ENCODE measurements at regions not wholly inside any gene's neighbourhood (a gene's known extent, or its start where the extent isn't known, plus 50 kb on each side); places are given as distances from the start of the nearest gene placed in this dataset.

DNA sequence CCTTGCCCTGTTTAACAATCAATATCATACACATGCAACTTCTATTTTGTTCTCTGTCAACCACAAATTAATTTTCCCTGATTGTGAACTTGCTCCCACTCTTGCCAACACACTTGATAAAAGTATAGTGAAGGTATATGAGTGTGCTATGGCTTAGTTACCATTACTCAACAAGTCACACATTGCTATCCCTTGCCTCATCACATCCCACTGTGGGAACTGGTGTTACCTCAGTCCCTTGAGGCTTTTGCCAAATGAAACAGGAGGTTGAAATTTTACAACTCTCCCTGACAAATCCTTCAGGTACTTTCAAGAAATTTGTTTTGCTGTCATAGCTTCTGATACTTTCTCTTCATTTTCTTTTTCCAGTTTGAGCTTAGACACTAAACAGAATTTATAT lies 472.5 kb upstream of the SEMA3D start:
- no peak for DNase-seq (ENCODE audit: low spot score)

DNA sequence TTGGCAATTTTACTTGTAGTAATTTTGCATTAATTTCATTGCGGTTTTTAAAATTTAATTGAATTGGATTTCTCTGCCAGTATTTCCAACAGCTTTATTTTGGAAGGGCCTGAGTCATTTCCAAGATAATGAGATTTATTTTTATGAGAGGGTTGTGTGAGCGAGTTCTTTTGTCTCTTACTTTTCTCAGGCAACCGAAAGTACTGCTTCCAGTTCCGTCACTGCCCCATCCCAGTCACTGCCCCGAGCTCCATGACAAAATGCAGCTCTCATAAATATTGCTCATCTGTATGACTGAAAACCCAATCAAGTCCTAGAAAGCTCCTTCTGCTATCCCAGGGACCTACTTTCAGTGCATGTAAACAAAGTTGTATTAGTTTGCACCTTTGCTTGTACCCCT lies 468.4 kb upstream of the SEMA3D start:
- no peak for DNase-seq (ENCODE audit: low spot score)

DNA sequence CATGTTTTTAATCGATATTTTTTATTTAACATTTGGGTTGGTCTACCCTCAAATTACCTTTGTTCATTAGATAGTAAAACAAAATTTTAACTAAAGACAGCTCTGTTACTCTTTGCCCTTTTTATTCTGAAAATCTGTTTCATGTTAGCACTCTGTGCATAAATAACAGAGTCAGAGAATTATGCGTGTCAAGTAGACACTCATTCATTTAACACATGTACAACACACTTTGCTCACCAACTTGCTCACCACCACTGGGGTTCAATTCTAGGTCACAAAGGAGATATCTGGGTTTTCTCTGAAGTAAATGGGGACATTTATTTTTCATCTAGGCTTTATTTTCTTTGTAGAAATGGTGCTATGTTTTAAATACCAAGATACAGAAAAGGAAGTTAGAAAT lies 457.4 kb upstream of the SEMA3D start:
- DNase-seq (ENCODE audit: low spot score): no peak

DNA sequence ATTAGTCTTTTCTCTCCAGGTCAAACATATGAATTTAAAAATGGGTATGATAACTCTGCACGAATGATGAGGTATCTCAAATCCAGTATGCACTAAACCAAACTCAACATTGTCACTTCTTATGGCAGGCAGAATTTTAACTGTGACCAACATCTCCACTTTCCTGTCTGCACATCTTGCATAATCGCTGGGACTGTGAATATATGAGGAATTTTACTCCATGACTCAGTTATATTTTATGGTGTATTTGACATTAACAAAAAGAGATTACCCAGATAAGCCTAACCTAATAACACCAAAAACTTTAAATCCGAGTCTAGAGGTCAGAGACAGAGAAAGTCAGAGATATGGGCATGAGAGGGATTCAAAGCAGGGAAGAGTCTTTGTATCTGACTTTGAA lies 454.5 kb upstream of the SEMA3D start:
- no peak for DNase-seq (ENCODE audit: low spot score)

DNA sequence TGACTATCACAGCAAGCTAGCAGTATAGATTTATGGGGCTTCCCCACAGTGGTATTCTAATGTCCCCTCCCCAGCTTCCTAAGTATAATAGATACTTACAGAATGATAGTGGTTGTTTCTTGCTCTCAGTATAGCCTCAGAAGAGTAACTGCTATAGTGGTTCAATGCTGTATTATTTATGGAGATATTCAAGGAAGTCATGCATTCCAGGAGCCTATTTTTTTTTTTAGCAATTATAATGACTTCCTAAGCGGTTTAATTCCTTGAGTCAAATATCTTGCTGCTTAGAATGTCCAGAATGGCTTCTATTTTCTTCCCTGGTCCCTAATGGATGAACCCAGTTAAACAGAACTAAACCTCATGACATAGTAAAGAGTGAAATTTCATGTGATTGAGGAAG lies 451.5 kb upstream of the SEMA3D start:
- DNase-seq (ENCODE audit: low spot score): no peak

DNA sequence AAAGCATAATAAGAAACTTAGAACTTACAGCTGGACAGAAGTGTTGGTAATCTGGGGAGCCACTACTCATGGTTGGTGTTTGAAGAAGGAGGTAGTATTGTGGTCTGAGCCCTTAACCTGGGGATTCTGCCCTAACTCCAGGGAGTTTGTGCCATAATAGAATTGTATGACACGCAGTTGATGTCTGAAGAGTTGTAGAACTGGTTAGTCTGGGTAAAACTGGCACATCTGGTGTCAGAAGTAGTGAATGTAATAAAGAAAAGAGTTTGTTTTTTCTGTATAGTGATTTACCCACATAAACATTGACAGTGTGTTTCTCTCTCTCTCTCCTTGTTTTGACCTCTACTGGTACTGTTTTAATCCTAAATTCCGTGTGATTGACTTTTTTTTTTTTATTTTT lies 448.1 kb upstream of the SEMA3D start:
- DNase-seq (ENCODE audit: low spot score): no peak

DNA sequence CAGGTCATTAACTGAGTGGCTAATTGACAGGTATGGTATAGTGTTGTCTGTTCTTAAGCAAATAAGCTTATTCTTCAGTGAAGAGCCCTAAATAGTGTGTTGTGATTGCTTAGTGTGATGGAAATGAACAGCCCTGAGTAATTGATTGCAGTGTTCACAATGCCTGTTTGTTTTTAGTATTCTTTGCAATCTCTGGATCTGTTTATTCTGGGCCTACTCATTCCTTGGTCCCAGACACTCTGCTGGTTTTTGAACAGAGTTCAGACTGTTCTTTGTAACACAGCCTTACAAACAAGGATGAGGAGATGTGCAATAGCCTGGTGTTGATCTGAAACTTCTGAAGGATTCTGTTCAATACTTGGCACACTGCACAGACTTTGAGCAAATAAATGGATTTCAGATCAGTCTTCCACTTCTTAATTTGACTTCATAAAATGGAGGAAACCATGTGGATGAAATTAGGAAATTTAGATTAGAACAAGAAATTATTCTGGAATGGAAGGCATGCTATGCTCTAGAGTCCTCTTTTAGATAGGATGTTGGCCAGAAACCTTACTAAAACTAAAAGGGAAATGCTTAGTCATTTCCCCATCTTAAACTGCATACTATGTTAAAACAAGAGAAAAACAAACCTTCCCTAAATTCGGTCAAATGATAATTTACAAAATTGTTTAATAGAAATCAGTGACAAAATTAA lies 444.2 kb upstream of the SEMA3D start:
- DNase-seq (ENCODE audit: low spot score): no peak

DNA sequence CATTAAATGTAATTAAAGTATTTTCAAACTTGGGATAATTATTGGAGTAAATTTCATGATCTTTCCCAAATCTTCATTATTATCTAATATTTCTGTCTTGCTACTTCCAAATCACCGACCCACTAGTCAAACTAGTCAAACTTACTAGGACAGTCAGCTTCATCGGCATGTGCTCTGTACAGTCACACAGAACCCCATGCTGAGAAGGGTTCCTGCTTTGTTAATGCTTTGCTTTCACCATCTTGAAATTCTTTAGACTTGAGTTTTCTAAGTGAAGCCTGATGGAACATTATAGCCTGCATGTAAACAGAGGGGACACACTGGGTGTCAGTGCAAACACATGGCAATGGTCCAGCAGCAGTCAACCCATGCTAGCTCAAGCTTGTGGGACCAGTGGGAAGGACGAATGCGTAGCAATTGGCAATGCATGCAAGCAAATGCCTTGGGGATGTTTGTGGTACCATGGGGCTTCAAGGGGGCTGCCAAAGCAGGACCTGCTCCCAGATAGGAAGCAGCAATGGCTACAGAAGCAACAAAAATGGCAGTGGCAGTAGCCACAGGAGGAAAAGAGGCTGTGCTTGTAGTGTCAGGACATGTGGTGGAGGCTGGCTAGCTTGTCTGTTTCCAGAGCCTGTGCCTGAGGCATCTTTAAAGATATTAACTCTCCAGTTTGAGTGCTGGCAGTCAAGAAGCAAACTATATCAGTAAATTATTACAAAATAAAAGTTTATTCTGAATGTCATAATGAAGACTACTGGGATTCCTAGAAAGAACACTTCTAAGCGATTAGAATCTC lies 441.1 kb upstream of the SEMA3D start:
- DNase-seq (ENCODE audit: low spot score): no peak

DNA sequence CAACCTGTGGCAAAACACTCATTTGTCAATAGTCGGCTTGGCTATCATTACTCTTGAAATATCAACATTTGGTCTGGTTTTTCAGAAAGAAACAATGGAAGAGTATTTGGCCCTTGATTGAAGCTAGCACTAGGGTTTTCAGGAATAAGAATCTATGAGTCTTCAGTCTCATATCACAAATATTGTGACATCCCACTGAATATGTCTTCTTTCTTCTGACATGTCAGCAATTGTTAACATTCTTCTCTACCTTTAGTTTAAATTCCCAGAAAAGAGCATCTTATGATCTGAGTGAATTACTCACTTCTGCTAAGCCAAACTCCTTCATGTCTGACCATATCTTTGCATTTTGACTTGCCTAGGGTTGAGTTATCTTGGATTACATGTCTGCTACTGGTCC lies 435.2 kb upstream of the SEMA3D start:
- no peak for DNase-seq (ENCODE audit: low spot score)

DNA sequence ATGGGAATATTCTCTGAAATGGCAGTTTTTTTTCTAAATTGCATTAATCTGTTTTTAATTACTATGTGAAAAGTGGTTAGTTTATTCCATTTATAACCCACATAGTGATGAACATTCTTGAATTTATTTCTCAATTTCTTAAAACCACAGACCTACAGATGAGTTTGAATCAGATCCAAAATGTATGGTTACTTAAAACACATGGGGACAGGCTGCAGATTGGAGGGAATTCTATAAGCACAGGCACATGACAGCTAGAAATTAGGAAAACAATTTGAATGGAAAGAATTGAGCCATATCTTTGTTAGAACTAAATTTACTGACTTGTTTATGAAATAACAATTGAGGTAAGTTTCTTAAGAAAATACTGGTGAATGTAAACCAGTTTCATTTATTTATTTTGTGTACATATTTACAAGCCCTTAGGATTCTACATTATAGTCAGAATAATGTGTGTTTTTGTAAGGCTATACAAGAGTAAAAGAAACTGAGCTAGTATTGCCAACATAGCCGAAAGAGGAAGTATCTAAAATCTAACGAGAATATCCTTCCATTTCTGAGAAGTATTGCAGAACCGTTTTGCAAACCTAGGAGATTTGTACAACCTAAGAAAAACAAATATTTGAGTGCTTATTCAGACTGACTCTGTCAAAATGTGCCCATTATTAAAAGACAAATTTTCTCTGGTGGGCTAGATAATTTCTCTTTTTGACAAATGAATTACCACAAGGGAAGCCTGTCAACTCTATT lies 434.3 kb upstream of the SEMA3D start:
- DNase-seq (ENCODE audit: low spot score): no peak

DNA sequence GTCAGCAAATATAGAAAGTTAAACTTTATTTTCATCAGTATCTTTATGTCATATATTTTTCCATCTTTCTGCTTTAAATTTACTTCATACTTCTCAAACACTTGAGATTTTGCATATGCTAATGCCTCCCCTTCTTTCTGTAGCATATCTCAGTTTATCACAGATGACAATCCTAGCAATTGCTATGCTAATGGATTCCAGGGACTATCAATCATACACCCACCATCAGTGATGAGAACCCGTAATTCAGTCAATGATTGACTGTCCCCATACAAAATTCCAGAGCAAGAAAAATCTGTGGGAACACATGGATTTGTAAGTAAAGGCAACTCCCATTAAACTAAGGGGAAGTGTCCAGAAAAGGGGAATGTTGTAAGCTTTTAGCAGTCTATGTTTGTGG lies 432.4 kb upstream of the SEMA3D start:
- no peak for DNase-seq (ENCODE audit: low spot score)

DNA sequence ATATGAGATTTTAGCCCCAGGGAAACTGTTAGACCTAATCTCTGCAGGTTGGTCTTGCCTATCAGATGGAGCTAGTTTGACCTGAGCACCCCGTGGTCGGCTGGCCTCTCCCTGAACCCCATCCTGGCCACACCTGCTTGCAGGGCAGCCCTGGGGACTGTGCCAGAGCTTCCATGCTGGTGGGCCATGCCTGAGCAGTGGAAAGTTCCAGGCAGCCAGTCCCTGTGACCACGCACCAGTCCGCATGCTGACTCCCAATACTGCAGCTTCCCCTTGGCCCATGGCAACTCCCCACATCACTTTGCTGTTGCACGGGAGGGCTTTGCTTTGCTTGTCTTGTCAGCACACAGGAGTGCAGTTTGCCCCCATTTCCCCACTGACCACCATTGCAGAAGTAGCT lies 427.8 kb upstream of the SEMA3D start:
- DNase-seq (ENCODE audit: low spot score): no peak

DNA sequence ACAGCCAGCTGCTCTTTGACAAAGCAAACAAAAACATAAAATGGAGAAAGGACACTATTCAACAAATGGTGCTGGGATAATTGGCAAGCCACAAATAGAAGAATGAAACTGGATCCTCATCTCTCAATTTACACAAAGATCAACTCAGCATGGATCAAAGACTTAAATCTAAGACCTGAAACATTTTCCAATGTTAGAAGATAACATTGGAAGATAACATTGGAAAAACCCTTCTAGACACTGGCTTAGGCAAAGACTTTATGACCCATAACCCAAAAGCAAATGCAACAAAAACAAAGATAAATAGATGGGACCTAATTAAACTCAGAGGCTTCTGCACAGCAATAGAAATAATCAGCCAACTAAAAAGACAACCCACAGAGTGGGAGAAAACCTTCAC lies 425.7 kb upstream of the SEMA3D start:
- DNase-seq (ENCODE audit: low spot score): no peak

DNA sequence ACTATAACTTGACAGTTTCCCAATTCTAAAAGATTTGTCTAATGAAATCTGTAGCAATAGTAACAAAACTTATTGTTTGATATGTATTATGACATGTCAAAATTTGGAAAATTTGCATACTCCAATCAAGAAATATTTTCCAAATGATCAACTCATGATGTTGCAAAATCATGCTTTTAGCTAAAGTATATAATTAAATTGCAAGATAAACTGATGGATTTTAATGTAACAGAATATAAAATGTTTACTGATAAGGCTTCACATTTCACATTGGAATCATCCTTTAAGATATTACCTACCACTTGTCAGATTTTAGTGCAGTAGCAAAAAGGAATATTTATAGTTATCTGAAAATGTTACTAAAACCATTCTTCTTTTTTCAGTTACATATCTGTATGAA lies 421.9 kb upstream of the SEMA3D start:
- no peak for DNase-seq (ENCODE audit: low spot score)

DNA sequence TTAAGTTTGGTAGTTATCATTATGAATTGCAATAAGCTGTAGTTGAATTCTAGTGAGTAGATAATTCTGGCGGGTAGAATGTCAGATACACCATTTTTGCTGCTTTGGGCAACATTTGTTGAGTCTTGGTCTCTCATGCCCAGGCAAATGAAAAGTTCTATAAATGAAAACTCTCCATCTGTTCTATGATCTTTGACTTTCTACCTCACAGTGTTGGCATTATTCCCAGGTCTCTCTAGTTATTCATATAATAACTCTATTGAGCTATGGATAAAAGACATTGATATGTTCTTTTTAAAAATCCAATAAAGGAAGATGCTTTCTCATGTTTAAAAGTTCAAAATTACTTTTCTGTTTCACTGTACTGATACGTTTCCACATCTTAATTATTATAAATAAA lies 415.3 kb upstream of the SEMA3D start:
- DNase-seq (ENCODE audit: low spot score): no peak

DNA sequence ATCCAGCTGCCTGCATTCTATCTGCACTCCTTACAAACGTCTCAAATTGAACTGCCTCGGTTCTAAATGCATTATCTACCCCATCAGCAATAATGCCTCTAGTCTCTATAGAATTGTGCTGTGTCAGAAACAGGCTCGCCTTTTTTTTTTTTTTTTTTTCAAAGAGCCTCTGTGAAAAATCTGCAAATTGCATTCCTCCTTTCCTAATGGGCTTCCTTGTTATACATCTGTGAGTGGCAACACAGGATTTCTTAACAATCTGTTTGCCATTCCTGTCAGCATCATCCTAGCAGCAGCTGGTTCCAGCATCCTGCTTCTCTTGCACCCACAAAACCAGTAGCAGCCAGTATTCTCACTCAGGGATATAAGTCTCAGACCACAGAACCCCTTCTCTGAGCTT lies 413.5 kb upstream of the SEMA3D start:
- no peak for DNase-seq (ENCODE audit: low spot score)

DNA sequence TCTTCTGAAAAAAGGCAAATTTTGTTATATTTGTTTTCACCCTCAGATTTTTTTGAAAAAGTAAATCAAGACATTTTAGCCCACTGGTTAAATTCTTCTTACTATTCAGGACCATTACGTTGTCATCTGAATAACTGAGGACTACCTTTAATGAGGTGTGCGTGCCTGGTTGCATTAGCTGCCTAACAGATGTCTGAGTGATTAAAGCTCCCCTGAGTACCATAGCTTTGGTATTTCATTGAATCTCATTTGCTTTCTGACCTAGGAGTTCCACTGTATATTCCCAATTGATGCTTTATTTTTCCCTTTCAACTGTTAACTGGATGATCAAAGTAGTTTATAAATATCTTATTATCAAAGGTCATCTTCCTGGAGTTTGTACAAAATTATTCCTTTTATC lies 410.0 kb upstream of the SEMA3D start:
- DNase-seq (ENCODE audit: low spot score): no peak

DNA sequence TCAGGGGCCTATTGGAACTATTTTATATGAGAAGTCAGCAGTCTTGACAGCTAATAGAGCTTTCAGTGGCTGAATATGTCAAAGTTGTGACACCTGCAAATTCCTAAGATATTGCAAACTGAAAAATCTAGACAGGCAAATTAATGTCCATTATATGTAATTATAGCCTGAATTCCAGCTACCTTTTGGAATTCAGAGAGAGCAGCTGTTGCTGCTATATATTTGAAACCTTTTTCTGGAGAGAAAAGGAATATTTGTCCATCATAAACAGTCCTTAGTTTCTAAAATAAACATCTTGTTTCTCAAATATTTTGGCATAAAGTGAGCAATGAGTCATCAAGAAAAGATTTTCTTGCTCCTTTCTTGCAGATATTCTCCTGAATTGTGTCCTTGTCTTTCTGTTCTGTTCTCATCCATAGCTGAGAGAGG lies 408.9 kb upstream of the SEMA3D start:
- no peak for DNase-seq (ENCODE audit: low spot score)

DNA sequence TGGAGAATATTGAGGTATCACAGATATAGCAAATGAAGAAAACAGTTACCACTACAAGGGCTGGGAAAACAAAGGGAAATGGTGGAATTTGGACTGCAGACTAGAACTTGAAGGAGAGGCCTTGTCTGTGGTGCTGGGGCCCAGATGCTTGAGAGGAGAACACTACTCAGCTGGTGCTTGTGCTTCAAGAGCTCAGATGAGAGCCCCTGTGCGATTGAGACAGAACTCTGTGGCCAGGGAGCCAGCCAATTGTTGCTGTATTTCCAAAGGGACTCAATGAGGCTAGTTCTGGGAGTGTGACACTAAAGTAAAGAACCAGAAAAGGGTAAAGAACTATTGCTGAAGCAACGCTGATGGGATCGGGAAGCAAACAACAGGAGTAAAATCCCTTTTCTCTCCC lies 406.5 kb upstream of the SEMA3D start:
- no peak for DNase-seq (ENCODE audit: low spot score)

DNA sequence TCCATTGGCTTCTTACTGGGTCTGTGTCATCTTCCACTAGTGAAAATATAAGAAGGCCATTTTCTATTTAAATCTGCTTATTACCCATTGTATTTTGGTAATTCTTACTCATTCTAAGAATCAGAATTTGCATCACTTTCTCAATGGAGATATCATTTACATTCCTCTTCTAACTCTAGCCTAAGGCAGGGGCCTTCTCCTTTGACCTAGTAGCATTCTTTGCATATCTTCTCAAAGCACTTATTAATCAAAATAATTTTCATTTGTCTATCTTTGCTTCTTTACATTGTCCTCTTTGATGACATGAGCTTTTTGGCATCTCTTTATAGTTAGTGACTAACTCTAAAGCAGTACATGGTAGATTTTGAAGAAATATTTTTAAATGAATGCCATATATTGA lies 400.9 kb upstream of the SEMA3D start:
- DNase-seq (ENCODE audit: low spot score): no peak

DNA sequence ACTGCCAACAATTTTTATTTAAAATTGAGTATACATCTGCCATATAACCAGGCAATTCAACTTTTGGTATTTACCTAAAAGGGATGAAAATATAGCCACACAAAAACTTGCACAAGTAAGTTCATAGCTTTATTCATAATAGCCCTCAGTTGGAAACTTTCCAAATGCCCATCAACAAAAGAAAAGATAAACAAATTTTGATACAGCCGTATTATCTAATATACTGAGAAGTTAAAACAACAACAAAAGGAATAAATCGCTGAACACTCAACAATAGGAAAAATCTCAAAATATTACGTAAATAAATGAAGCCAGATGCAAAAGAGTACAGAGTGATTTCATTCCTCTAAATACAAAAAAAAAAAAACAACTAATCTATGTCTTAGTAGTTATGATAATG lies 399.2 kb upstream of the SEMA3D start:
- no peak for DNase-seq (ENCODE audit: low spot score)

DNA sequence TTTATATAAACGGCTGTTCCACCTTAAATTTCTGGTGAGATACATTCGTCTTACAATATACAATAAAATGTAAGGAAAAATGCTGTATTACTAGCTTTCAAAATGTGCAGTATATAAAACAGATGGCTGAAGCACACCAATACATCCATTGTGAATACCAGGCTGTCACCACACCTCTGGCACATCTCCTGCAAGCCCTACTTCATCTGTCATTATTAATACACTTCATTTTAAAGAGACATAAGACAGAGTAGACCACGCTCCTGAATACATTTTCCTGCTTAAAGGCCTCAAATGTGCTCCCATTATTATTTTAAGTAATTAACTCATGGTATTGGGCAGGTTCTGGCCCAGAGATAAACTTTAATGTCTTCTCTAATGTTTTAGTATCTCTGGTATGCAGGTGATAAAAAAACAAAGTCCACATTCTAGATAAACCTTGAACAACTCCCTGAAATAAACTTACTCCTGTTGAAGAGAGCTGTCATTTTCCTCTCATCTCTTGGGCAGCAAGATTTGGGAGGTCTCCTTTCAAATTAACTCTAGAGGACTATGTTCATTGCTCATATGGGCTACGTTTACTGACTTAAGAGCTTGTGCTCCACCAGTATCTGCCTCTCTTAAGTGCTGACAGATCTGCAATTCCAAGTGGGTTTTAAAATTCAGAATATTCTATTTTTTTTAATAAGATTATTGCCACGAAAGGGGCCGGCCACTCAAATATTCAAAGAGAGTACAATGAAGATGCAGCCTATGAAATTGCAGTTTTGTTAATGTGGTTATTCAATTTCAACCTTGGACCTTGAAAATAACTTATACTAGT lies 396.5 kb upstream of the SEMA3D start:
- DNase-seq (ENCODE audit: low spot score): no peak
